Activated naive CD4-positive, alpha-beta T cell treated with anti-CD3 and anti-CD28 coated beads, Interleukin-2, amount 10 ng/mL, durations not matched to agents 7 days and 5 days (primary cell): ENCODE measurements at regions not wholly inside any gene's neighbourhood (a gene's known extent, or its start where the extent isn't known, plus 50 kb on each side); places are given as distances from the start of the nearest gene placed in this dataset.

Source experiments
- CTCF ChIA-PET: fragments of 350-600 bp; sonication (Branson Sonifier 250); formaldehyde crosslinking; loops from one replicate; lab custom pipeline; 2021; ENCODE audit warnings: antibody characterized with exemption; lab: Charles Lee
- DNase-seq: peaks from one replicate; pipeline ENCODE4 v3.0.0-alpha.2; 2020
- H3K27ac Mint-ChIP-seq: one replicate; pipeline ENCODE4 v1.8.0; 2021; ENCODE audit warnings: mild to moderate bottlenecking, moderate library complexity, mixed read lengths
- H3K27me3 Mint-ChIP-seq: one replicate; pipeline ENCODE4 v1.8.0; 2021; ENCODE audit warnings: mild to moderate bottlenecking, mixed read lengths
- H3K36me3 Mint-ChIP-seq: one replicate; pipeline ENCODE4 v1.8.0; 2021; ENCODE audit warnings: mixed read lengths
- H3K4me1 Mint-ChIP-seq: one replicate; pipeline ENCODE4 v1.8.0; 2021; ENCODE audit warnings: mixed read lengths
- H3K4me3 Mint-ChIP-seq: one replicate; pipeline ENCODE4 v1.8.0; 2021; ENCODE audit warnings: mild to moderate bottlenecking, moderate library complexity, mixed read lengths
- H3K9me3 Mint-ChIP-seq: one replicate; pipeline ENCODE4 v1.8.0; 2021; ENCODE audit warnings: mixed read lengths

GRCh38 chr19:30229525-30230174 lies 142.5 kb upstream of the ZNF536 start:
- peaks cover 79% of the 10 kb centered on the region for H3K27me3 Mint-ChIP-seq
- CTCF ChIA-PET = no interaction called here
- no peak overlapping the region for H3K4me3 Mint-ChIP-seq
- H3K36me3 Mint-ChIP-seq = peaks cover 12% of the 10 kb centered on the region
- H3K9me3 Mint-ChIP-seq = no peaks in the 10 kb centered on the region
- H3K27ac Mint-ChIP-seq = no peak overlapping the region
- DNase-seq = no peak
- peaks cover 23% of the 10 kb centered on the region for H3K4me1 Mint-ChIP-seq

GRCh38 chr19:30231408-30232318 lies 140.5 kb upstream of the ZNF536 start:
- peaks cover 6% of the 10 kb centered on the region for H3K36me3 Mint-ChIP-seq
- no peak overlapping the region for H3K4me3 Mint-ChIP-seq
- peaks cover 71% of the 10 kb centered on the region for H3K27me3 Mint-ChIP-seq
- CTCF ChIA-PET = no interaction called here
- H3K4me1 Mint-ChIP-seq = peaks cover 12% of the 10 kb centered on the region
- no peak for DNase-seq
- no peak overlapping the region for H3K27ac Mint-ChIP-seq
- H3K9me3 Mint-ChIP-seq = no peaks in the 10 kb centered on the region

- H3K27me3 Mint-ChIP-seq = peaks cover 61% of the 10 kb centered on the region
- no peaks in the 10 kb centered on the region for H3K9me3 Mint-ChIP-seq
- H3K27ac Mint-ChIP-seq = no peak overlapping the region
- DNase-seq = no peak
- H3K4me3 Mint-ChIP-seq = no peak overlapping the region
- CTCF ChIA-PET = interaction anchor here (0.6 kb wide), 1 partner anchor 28 kb away, joined by 3 read pairs; no protein-coding TSS in a partner anchor
- peaks cover 3% of the 10 kb centered on the region for H3K4me1 Mint-ChIP-seq
- H3K36me3 Mint-ChIP-seq = no peaks in the 10 kb centered on the region
These were observed 138.8 kb upstream of the ZNF536 start for GRCh38 chr19:30233375-30233774.

GRCh38 chr19:30235946-30236345 lies 136.2 kb upstream of the ZNF536 start:
- no peaks in the 10 kb centered on the region for H3K36me3 Mint-ChIP-seq
- H3K4me3 Mint-ChIP-seq = no peak overlapping the region
- H3K27me3 Mint-ChIP-seq = peaks cover 35% of the 10 kb centered on the region
- H3K4me1 Mint-ChIP-seq = no peaks in the 10 kb centered on the region
- no peaks in the 10 kb centered on the region for H3K9me3 Mint-ChIP-seq
- H3K27ac Mint-ChIP-seq = no peak overlapping the region
- CTCF ChIA-PET = interaction anchor here (0.7 kb wide), 1 partner anchor 259 kb away, joined by 5 read pairs; no protein-coding TSS in a partner anchor
- no peak for DNase-seq

GRCh38 chr19:30236587-30236986 lies 135.6 kb upstream of the ZNF536 start:
- DNase-seq = no peak
- Mint-ChIP-seq H3K27ac (no peak overlapping the region), H3K36me3 (no peaks in the 10 kb centered on the region), H3K27me3 (peaks cover 30% of the 10 kb centered on the region), H3K4me1 (no peaks in the 10 kb centered on the region), H3K4me3 (no peak overlapping the region), H3K9me3 (no peaks in the 10 kb centered on the region)
- CTCF ChIA-PET = interaction anchor here (0.7 kb wide), 1 partner anchor 258 kb away, joined by 5 read pairs; no protein-coding TSS in a partner anchor

- Mint-ChIP-seq H3K27ac (no peak overlapping the region), H3K4me1 (no peaks in the 10 kb centered on the region), H3K36me3 (no peaks in the 10 kb centered on the region), H3K9me3 (no peaks in the 10 kb centered on the region), H3K4me3 (no peak overlapping the region), H3K27me3 (peaks cover 30% of the 10 kb centered on the region)
- CTCF ChIA-PET = no interaction called here
- no peak for DNase-seq
These were observed 135.0 kb upstream of the ZNF536 start for GRCh38 chr19:30237140-30237539.

GRCh38 chr19:30240904-30241695 lies 131.1 kb upstream of the ZNF536 start:
- H3K27me3 Mint-ChIP-seq = peaks cover 19% of the 10 kb centered on the region
- no peak for DNase-seq
- H3K36me3 Mint-ChIP-seq = no peaks in the 10 kb centered on the region
- no peaks in the 10 kb centered on the region for H3K4me1 Mint-ChIP-seq
- CTCF ChIA-PET = no interaction called here
- no peak overlapping the region for H3K4me3 Mint-ChIP-seq
- H3K27ac Mint-ChIP-seq = no peak overlapping the region
- no peaks in the 10 kb centered on the region for H3K9me3 Mint-ChIP-seq

- no peak overlapping the region for H3K27ac Mint-ChIP-seq
- no peak overlapping the region for H3K4me3 Mint-ChIP-seq
- CTCF ChIA-PET = no interaction called here
- H3K9me3 Mint-ChIP-seq = no peaks in the 10 kb centered on the region
- no peaks in the 10 kb centered on the region for H3K4me1 Mint-ChIP-seq
- no peaks in the 10 kb centered on the region for H3K36me3 Mint-ChIP-seq
- H3K27me3 Mint-ChIP-seq = peaks cover 7% of the 10 kb centered on the region
- DNase-seq = no peak
These were observed 127.7 kb upstream of the ZNF536 start for GRCh38 chr19:30244533-30244932.

- CTCF ChIA-PET = no interaction called here
- Mint-ChIP-seq H3K9me3 (no peaks in the 10 kb centered on the region), H3K4me1 (no peaks in the 10 kb centered on the region), H3K4me3 (no peak overlapping the region), H3K27ac (no peak overlapping the region), H3K36me3 (no peaks in the 10 kb centered on the region), H3K27me3 (peaks cover 13% of the 10 kb centered on the region)
- no peak for DNase-seq
These were observed 126.7 kb upstream of the ZNF536 start for GRCh38 chr19:30245401-30246039.

GRCh38 chr19:30249911-30250310 lies 122.3 kb upstream of the ZNF536 start:
- Mint-ChIP-seq H3K4me1 (no peaks in the 10 kb centered on the region), H3K9me3 (no peaks in the 10 kb centered on the region), H3K36me3 (no peaks in the 10 kb centered on the region), H3K4me3 (no peak overlapping the region), H3K27ac (no peak overlapping the region), H3K27me3 (peaks cover 32% of the 10 kb centered on the region)
- no peak for DNase-seq
- CTCF ChIA-PET = no interaction called here

GRCh38 chr19:30252214-30252613 lies 120.0 kb upstream of the ZNF536 start:
- DNase-seq = no peak
- no peak overlapping the region for H3K4me3 Mint-ChIP-seq
- no peaks in the 10 kb centered on the region for H3K9me3 Mint-ChIP-seq
- peaks cover 42% of the 10 kb centered on the region for H3K27me3 Mint-ChIP-seq
- H3K27ac Mint-ChIP-seq = no peak overlapping the region
- no peaks in the 10 kb centered on the region for H3K4me1 Mint-ChIP-seq
- no peaks in the 10 kb centered on the region for H3K36me3 Mint-ChIP-seq
- CTCF ChIA-PET = no interaction called here

GRCh38 chr19:30253581-30253996 lies 118.6 kb upstream of the ZNF536 start:
- Mint-ChIP-seq H3K4me3 (no peak overlapping the region), H3K27ac (no peak overlapping the region), H3K36me3 (no peaks in the 10 kb centered on the region), H3K27me3 (peaks cover 48% of the 10 kb centered on the region), H3K9me3 (no peaks in the 10 kb centered on the region), H3K4me1 (no peaks in the 10 kb centered on the region)
- CTCF ChIA-PET = no interaction called here
- DNase-seq = no peak

GRCh38 chr19:30254158-30254557 lies 118.0 kb upstream of the ZNF536 start:
- CTCF ChIA-PET = no interaction called here
- H3K4me3 Mint-ChIP-seq = no peak overlapping the region
- H3K36me3 Mint-ChIP-seq = no peaks in the 10 kb centered on the region
- peaks cover 48% of the 10 kb centered on the region for H3K27me3 Mint-ChIP-seq
- no peaks in the 10 kb centered on the region for H3K9me3 Mint-ChIP-seq
- no peak overlapping the region for H3K27ac Mint-ChIP-seq
- H3K4me1 Mint-ChIP-seq = no peaks in the 10 kb centered on the region
- no peak for DNase-seq

GRCh38 chr19:30254789-30255188 lies 117.4 kb upstream of the ZNF536 start:
- H3K4me1 Mint-ChIP-seq = no peaks in the 10 kb centered on the region
- no peaks in the 10 kb centered on the region for H3K36me3 Mint-ChIP-seq
- no peak overlapping the region for H3K27ac Mint-ChIP-seq
- no peak overlapping the region for H3K4me3 Mint-ChIP-seq
- CTCF ChIA-PET = no interaction called here
- no peaks in the 10 kb centered on the region for H3K9me3 Mint-ChIP-seq
- H3K27me3 Mint-ChIP-seq = peaks cover 48% of the 10 kb centered on the region
- DNase-seq = no peak
